ENCODE measurements at regions not wholly inside any gene's neighbourhood (a gene's known extent, or its start where the extent isn't known, plus 50 kb on each side); places are given as distances from the start of the nearest gene placed in this dataset.

DNA sequence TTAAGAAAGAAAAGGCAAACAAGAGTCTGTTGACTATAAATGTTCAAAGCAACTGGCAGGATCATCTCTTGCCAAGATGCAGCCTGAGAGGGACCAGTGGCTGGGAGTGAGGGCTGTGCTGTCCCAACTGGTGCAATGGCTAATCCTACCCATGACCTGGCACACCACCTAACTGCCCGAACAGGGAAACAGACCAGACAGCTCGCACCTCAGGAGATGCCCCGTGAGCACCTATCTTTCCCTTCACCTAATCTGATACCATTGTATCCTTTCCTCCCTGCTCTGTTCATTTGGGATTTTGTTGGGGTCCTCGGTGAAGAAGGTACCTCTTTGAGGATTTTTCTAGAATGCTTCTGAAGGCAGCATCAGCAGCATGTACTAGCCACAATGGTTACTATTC is 206.5 kb upstream of the MAMLD1 start:
- no peak for TF ChIP-seq ZFX (IDR thresholded peaks at IDR 0.05)
- TF ChIP-seq, protein P1, sequence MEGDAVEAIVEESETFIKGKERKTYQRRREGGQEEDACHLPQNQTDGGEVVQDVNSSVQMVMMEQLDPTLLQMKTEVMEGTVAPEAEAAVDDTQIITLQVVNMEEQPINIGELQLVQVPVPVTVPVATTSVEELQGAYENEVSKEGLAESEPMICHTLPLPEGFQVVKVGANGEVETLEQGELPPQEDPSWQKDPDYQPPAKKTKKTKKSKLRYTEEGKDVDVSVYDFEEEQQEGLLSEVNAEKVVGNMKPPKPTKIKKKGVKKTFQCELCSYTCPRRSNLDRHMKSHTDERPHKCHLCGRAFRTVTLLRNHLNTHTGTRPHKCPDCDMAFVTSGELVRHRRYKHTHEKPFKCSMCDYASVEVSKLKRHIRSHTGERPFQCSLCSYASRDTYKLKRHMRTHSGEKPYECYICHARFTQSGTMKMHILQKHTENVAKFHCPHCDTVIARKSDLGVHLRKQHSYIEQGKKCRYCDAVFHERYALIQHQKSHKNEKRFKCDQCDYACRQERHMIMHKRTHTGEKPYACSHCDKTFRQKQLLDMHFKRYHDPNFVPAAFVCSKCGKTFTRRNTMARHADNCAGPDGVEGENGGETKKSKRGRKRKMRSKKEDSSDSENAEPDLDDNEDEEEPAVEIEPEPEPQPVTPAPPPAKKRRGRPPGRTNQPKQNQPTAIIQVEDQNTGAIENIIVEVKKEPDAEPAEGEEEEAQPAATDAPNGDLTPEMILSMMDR (conservative IDR thresholded peaks at IDR 0.05), result no peak
- no peak overlapping the region for H3K27ac ChIP-seq

DNA sequence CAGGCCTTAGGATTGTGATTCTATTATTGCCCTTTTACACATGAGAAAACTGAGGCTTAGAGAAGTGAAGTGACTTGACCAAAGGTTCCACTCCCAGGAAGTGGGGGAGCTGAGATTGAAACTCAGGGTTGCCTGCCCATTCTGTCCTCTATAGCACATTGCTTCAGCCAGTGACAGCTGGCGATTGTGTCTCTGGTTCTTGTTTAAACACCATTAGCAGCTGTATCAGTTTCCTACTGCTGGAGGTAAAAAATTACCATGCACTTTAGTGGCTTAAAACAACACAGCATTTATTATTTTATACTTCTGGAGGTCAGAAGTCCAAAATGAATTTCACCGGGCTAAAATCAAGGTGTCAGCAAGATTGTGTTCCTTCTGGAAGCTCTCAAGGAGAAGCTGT is 205.8 kb upstream of the MAMLD1 start:
- TF ChIP-seq, protein P1 (conservative IDR thresholded peaks at IDR 0.05), result no peak
- TF ChIP-seq ZFX (IDR thresholded peaks at IDR 0.05), result no peak
- no peak overlapping the region for H3K27ac ChIP-seq

DNA sequence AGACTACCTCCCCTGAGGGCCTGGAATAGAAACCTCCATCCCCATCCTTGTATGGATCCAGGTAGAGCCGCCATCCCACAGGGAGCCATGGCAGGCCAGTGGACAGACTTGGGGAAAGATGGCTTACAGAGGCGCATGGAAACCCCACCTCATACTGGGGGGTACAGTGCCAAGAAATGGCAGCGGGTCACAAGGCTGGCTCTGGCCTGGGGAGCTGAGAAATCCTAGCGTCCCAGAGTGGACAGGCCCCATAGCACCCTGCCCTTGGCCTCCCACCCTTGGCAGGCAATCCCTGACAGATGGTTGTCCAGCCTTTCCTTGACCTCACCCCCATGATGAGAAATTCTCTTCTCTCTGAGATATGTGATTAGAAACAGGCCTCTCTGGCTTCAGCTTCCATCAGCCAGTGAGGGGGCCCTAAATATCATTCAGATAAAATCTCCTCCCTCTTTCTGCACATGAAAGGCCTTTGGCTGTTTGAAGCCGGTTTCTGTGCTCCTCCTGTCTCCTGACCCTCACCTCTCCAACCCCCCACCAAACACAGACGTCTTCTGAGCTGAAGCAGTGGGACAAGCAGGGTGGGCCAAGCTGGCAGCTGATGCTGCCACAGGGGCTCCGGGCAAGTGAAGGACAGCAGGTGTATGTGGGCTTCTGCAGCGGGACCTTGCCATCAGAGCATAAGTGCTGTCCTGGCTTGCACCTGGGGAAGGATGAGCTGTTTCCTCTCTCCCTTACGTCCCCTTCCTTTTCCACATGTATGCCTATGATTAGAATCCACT is 204.4 kb upstream of the MAMLD1 start:
- TF ChIP-seq ZFX (IDR thresholded peaks at IDR 0.05), result no peak
- TF ChIP-seq, protein P1 (conservative IDR thresholded peaks at IDR 0.05), result no peak
- no peak overlapping the region for H3K27ac ChIP-seq

DNA sequence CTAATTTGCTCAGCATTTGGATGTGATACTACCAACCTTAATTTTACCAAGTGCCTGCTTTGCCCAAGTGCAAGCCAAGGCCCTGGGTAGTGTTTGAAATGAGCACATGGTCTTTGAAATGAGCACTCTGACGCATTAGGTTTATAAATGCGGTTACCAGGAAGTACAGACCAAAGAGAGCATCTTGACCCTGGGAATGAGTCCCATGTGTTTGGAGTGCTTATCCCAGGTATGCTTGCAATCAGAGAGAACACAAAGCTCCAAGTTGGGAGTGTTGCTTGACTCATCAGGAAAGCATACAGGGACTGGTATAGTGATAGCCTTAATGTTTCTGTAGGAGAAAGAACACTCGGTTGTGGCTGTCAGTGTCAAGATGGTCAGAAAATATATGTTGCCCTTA is 203.6 kb upstream of the MAMLD1 start:
- no peak overlapping the region for H3K27ac ChIP-seq
- TF ChIP-seq ZFX (IDR thresholded peaks at IDR 0.05), result no peak
- TF ChIP-seq, protein P1 (conservative IDR thresholded peaks at IDR 0.05), result no peak

DNA sequence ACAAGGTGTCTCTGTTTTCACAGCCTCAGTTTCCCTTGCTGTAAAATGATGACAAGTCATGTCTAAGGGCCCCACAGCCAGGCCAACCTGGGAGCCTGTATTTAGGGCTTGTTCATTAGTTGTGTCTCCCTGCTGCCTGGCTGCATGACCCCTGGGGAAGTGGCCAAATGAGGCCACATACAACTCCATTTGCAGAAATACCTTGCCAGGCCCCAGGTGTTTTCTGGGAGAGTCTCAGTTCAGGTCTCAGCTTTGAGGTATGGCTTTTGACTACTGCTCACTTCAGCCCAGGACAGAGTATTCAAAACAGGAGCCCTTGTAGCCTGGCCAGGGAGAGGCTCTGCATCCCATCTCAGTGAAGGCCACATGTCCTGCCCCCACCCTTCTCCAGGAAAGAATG is 202.5 kb upstream of the MAMLD1 start:
- H3K27ac ChIP-seq, result no peak overlapping the region
- TF ChIP-seq ZFX (IDR thresholded peaks at IDR 0.05), result no peak
- TF ChIP-seq, protein P1 (conservative IDR thresholded peaks at IDR 0.05), result no peak

DNA sequence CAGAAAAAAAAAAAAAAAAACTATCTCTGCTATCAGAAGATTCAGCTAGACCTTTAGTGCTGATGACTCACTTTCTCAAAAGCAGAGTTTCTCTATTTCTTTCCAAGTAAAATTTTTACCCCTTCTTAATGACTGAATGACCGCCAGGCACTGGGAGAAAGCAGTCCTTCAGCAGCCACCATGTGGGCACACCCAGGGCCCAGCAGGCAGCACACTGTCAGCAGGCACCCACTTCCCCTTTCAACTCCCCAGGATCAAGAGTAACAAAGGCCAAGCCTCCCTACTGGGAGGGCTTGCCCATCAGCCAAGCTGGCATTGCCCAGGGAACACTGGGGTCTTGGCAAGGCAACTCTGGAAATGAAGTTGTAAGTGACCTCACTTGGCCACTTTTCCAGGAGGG is 201.9 kb upstream of the MAMLD1 start:
- no peak for TF ChIP-seq ZFX (IDR thresholded peaks at IDR 0.05)
- TF ChIP-seq, protein P1 (conservative IDR thresholded peaks at IDR 0.05), result no peak
- no peak overlapping the region for H3K27ac ChIP-seq

DNA sequence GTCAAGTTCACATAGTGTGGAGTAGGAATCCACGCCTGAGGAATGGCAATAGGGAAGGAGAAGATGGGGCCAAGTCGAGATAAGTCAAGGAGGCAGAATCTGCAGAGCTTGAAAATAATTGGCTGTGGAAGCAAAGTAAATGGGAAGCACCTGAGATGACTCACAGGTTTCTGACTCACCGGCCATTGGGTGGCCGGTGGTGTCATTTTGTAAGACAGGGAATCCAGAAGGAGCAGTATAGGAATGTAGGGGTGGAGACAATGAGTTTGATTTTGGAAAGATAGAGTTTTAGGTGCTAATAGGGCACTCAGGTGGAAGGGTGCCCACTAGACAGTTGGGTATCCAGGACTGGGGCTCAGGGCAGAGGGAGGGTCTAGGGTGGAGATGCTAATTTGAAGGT is 201.0 kb upstream of the MAMLD1 start:
- no peak overlapping the region for H3K27ac ChIP-seq
- TF ChIP-seq ZFX (IDR thresholded peaks at IDR 0.05), result no peak
- TF ChIP-seq, protein P1 (conservative IDR thresholded peaks at IDR 0.05), result no peak

Data from C4-2B (cell line).